SK-N-SH treated with all-trans-retinoic acid at 6 μM for 48 hours (cell line): ENCODE measurements at regions not wholly inside any gene's neighbourhood (a gene's known extent, or its start where the extent isn't known, plus 50 kb on each side); places are given as distances from the start of the nearest gene placed in this dataset.
A peak's percentile ranks its signal among the peaks of the same experiment; 100 is the strongest.

Experiments
- ATAC-seq: fragments of 200-7000 bp; cut with Tn5 transposase; 3 replicates; pipeline ENCODE4 v1.9.1; 2020; ENCODE audit warnings: mild to moderate bottlenecking, moderate library complexity
- BACH2 ChIP-seq: fragments of 250-450 bp; sonication (Bioruptor Pico); IDR thresholded peaks from 2 replicates; pipeline ENCODE4 v1.9.0; 2021; ENCODE audit warnings: mild to moderate bottlenecking, borderline replicate concordance
- CSDC2 ChIP-seq: fragments of 250-450 bp; sonication (Bioruptor Pico); IDR thresholded peaks from 2 replicates; pipeline ENCODE4 v1.5.0; 2020; ENCODE audit warnings: mild to moderate bottlenecking, moderate library complexity
- ESRRG ChIP-seq: fragments of 250-450 bp; sonication (Bioruptor Pico); IDR thresholded peaks from 2 replicates; pipeline ENCODE4 v1.6.1; 2021; ENCODE audit warnings: mild to moderate bottlenecking
- GLIS3 ChIP-seq: fragments of 250-450 bp; sonication (Bioruptor Pico); IDR thresholded peaks from 2 replicates; pipeline ENCODE4 v1.5.0; 2020; ENCODE audit warnings: mild to moderate bottlenecking, moderate library complexity
- ISL1 ChIP-seq: fragments of 250-450 bp; sonication (Bioruptor Pico); IDR thresholded peaks from 2 replicates; pipeline ENCODE4 v2.1.2; 2022; ENCODE audit warnings: mild to moderate bottlenecking, moderate library complexity
- OSR1 ChIP-seq: fragments of 250-450 bp; sonication (Bioruptor Pico); IDR thresholded peaks from 2 replicates; pipeline ENCODE4 v1.8.0; 2022; ENCODE audit warnings: moderate library complexity, mild to moderate bottlenecking, inconsistent platforms
- PATZ1 ChIP-seq: fragments of 250-450 bp; sonication (Bioruptor Pico); IDR thresholded peaks from 2 replicates; pipeline ENCODE4 v1.8.0; 2020; ENCODE audit warnings: mild to moderate bottlenecking, moderate library complexity, borderline replicate concordance
- PPARA ChIP-seq: fragments of 250-450 bp; sonication (Bioruptor Pico); IDR thresholded peaks from 2 replicates; pipeline ENCODE4 v1.5.0; 2020; ENCODE audit warnings: mild to moderate bottlenecking, borderline replicate concordance
- RARB ChIP-seq: fragments of 250-450 bp; sonication (Bioruptor Pico); IDR thresholded peaks from 2 replicates; pipeline ENCODE4 v1.8.0; 2021; ENCODE audit warnings: mild to moderate bottlenecking, moderate library complexity
- SNAI2 ChIP-seq: fragments of 250-450 bp; sonication (Bioruptor Pico); IDR thresholded peaks from 2 replicates; pipeline ENCODE4 v1.5.0; 2020; ENCODE audit warnings: mild to moderate bottlenecking, moderate library complexity
- TCF4 ChIP-seq: fragments of 250-450 bp; sonication (Bioruptor Pico); IDR thresholded peaks from 2 replicates; pipeline ENCODE4 v1.8.0; 2021; ENCODE audit warnings: mild to moderate bottlenecking, moderate library complexity, borderline replicate concordance
- TSHZ2 ChIP-seq: fragments of 250-450 bp; sonication (Bioruptor Pico); IDR thresholded peaks from 2 replicates; pipeline ENCODE4 v1.5.0; 2020; ENCODE audit warnings: mild to moderate bottlenecking, moderate library complexity
- ZC3H10 ChIP-seq: fragments of 250-450 bp; sonication (Bioruptor Pico); IDR thresholded peaks from 2 replicates; pipeline ENCODE4 v1.5.1; 2021; ENCODE audit warnings: mild to moderate bottlenecking, moderate library complexity
- ZFP3 ChIP-seq: fragments of 250-450 bp; sonication (Bioruptor Pico); IDR thresholded peaks from 2 replicates; pipeline ENCODE4 v1.5.0; 2020; ENCODE audit warnings: mild to moderate bottlenecking, moderate library complexity
- ZNF70 ChIP-seq: fragments of 450-650 bp; formaldehyde crosslinking; IDR thresholded peaks from 2 replicates; pipeline ENCODE4 v1.5.0; 2020; ENCODE audit warnings: mild to moderate bottlenecking, moderate library complexity
- ZNF8 ChIP-seq: fragments of 450-650 bp; formaldehyde crosslinking; IDR thresholded peaks from 2 replicates; pipeline ENCODE4 v1.5.0; 2020; ENCODE audit warnings: mild to moderate bottlenecking, moderate library complexity
- TF ChIP-seq, protein P1 (sequence below): fragments of 250-450 bp; sonication (Bioruptor Pico); IDR thresholded peaks from 2 replicates; pipeline ENCODE4 v1.5.1; 2021; ENCODE audit warnings: mild to moderate bottlenecking, moderate library complexity
- TF ChIP-seq, protein P2 (sequence below): fragments of 250-450 bp; sonication (Bioruptor Pico); IDR thresholded peaks from 2 replicates; pipeline ENCODE4 v1.5.1; 2020; ENCODE audit warnings: low read depth, mild to moderate bottlenecking, moderate library complexity
- TF ChIP-seq, protein P3 (sequence below): fragments of 250-450 bp; sonication (Bioruptor Pico); IDR thresholded peaks from 2 replicates; pipeline ENCODE4 v1.8.0; 2021; ENCODE audit warnings: low read depth, mild to moderate bottlenecking, moderate library complexity, borderline replicate concordance

GRCh38 chr4:13986548-13986947, 359.0 kb upstream of the BOD1L1 start (continued):
- TF ChIP-seq, protein P1, sequence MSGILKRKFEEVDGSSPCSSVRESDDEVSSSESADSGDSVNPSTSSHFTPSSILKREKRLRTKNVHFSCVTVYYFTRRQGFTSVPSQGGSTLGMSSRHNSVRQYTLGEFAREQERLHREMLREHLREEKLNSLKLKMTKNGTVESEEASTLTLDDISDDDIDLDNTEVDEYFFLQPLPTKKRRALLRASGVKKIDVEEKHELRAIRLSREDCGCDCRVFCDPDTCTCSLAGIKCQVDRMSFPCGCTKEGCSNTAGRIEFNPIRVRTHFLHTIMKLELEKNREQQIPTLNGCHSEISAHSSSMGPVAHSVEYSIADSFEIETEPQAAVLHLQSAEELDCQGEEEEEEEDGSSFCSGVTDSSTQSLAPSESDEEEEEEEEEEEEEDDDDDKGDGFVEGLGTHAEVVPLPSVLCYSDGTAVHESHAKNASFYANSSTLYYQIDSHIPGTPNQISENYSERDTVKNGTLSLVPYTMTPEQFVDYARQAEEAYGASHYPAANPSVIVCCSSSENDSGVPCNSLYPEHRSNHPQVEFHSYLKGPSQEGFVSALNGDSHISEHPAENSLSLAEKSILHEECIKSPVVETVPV (CRISPR knock-in tag), result no peak
- TF ChIP-seq ESRRG (CRISPR knock-in tag), result no peak
- no peak for TF ChIP-seq PPARA (CRISPR knock-in tag)
- no peak for TF ChIP-seq SNAI2 (CRISPR knock-in tag)
- TF ChIP-seq PATZ1 (CRISPR knock-in tag), result no peak

DNA sequence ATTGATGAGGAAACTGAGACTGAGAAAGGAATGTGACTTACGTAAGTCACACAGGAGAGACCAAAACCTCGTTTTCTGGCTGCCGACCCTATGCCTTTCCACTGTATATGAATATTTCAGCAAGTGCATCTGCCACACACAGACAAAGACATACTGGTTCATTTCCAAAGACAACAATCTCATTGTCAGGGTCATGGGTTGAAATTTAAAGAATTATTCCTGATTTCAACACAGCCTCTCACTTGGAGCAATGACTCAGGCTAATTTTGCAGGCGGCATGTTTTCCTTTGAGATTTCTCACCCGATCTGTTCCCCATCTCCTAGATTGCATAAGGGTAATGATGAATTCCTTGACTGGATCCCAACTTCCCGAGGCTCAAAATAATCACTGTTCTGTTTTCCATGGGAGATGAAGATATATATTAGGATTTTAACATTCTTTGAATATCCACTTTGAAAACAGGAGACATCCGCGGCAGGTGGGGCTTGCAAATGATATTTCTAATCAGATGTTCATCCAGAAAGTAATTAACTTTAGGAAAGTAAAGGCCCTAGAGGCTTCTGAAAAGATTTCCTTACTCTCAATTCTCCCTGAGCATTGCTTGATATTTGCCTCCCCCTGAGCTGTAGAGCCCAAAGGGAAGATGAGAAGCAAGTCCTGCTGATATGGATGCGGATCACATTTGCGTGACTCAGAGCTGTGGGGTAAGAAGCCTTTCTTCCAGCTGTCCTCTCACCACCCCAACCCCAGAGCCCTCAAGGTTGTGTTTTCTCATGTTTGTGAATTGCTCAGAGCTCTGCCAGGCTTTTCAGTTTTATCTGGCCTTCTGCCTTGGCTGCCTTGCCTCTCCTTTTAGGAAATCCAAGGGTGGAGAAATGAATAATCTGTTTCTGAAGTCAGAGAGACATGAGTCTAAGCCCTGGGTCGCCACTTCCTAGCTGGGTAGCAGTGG, 361.1 kb upstream of the BOD1L1 start:
- TF ChIP-seq, protein P2, sequence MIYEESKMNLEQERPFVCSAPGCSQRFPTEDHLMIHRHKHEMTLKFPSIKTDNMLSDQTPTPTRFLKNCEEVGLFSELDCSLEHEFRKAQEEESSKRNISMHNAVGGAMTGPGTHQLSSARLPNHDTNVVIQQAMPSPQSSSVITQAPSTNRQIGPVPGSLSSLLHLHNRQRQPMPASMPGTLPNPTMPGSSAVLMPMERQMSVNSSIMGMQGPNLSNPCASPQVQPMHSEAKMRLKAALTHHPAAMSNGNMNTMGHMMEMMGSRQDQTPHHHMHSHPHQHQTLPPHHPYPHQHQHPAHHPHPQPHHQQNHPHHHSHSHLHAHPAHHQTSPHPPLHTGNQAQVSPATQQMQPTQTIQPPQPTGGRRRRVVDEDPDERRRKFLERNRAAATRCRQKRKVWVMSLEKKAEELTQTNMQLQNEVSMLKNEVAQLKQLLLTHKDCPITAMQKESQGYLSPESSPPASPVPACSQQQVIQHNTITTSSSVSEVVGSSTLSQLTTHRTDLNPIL (CRISPR knock-in tag), result no peak
- TF ChIP-seq ZC3H10 (CRISPR knock-in tag) (no peak), BACH2 (CRISPR knock-in tag) (no peak), GLIS3 (CRISPR knock-in tag) (no peak), ESRRG (CRISPR knock-in tag) (no peak), OSR1 (CRISPR knock-in tag) (no peak), ZNF8 (no peak), CSDC2 (CRISPR knock-in tag) (no peak), ZNF70 (CRISPR knock-in tag) (no peak), TSHZ2 (CRISPR knock-in tag) (no peak), ISL1 (CRISPR knock-in tag) (no peak), PPARA (CRISPR knock-in tag) (no peak), PATZ1 (CRISPR knock-in tag) (no peak), TCF4 (CRISPR knock-in tag) (no peak), ZFP3 (CRISPR knock-in tag) (no peak), RARB (CRISPR knock-in tag) (no peak), SNAI2 (CRISPR knock-in tag) (no peak)
- TF ChIP-seq, protein P3, sequence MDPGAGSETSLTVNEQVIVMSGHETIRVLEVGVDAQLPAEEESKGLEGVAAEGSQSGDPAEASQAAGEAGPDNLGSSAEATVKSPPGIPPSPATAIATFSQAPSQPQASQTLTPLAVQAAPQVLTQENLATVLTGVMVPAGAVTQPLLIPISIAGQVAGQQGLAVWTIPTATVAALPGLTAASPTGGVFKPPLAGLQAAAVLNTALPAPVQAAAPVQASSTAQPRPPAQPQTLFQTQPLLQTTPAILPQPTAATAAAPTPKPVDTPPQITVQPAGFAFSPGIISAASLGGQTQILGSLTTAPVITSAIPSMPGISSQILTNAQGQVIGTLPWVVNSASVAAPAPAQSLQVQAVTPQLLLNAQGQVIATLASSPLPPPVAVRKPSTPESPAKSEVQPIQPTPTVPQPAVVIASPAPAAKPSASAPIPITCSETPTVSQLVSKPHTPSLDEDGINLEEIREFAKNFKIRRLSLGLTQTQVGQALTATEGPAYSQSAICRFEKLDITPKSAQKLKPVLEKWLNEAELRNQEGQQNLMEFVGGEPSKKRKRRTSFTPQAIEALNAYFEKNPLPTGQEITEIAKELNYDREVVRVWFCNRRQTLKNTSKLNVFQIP (CRISPR knock-in tag), result no peak
- TF ChIP-seq, protein P1 (CRISPR knock-in tag), result no peak
- ATAC-seq, result peak; percentile 7; the same call in 1 of the 3 replicates
